ENCODE measurements at regions not wholly inside any gene's neighbourhood (a gene's known extent, or its start where the extent isn't known, plus 50 kb on each side); places are given as distances from the start of the nearest gene placed in this dataset.

DNA sequence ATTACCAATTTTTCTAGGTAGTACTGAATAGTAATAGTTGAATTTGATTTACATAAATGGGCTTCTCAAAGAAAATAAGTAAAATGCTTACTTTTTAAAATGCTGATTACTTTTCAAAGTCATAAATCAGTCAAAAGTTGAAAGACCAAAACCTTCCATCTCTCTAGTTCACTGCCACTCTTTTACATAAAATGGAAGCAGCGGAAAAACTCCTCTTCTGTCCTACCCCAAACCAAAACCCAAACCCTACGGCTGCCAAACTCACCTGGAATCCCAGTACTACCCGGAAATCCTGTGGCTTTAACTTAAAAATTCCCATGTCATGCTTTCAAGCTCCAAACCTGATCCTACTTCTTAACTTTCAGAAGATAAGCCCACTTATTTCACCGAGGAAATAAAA, 81.2 kb upstream of the MAPRE2 start:
- Histone ChIP-seq H3K27me3 (ENCODE audit: insufficient read depth, poor library complexity, severe bottlenecking) (no peaks in the 10 kb centered on the region), H3K4me3 (replicated peaks; ENCODE audit: insufficient read depth, low read length) (no peak overlapping the region), H3K27ac (replicated peaks) (no peak overlapping the region)
- no peak for DNase-seq (ENCODE audit: low read depth in 1 of 2, low spot score in 1 of 2)
- no peak for TF ChIP-seq POLR2AphosphoS5 (IDR thresholded peaks at IDR 0.05; ENCODE audit: low read depth)
- no peak for TF ChIP-seq GABPA (IDR thresholded peaks at IDR 0.05; ENCODE audit: low read depth)
- no peak for TF ChIP-seq SPI1 (IDR thresholded peaks at IDR 0.05; ENCODE audit: borderline replicate concordance, low read depth)
- TF ChIP-seq, protein P1, sequence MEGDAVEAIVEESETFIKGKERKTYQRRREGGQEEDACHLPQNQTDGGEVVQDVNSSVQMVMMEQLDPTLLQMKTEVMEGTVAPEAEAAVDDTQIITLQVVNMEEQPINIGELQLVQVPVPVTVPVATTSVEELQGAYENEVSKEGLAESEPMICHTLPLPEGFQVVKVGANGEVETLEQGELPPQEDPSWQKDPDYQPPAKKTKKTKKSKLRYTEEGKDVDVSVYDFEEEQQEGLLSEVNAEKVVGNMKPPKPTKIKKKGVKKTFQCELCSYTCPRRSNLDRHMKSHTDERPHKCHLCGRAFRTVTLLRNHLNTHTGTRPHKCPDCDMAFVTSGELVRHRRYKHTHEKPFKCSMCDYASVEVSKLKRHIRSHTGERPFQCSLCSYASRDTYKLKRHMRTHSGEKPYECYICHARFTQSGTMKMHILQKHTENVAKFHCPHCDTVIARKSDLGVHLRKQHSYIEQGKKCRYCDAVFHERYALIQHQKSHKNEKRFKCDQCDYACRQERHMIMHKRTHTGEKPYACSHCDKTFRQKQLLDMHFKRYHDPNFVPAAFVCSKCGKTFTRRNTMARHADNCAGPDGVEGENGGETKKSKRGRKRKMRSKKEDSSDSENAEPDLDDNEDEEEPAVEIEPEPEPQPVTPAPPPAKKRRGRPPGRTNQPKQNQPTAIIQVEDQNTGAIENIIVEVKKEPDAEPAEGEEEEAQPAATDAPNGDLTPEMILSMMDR (IDR thresholded peaks at IDR 0.05; ENCODE audit: insufficient read depth, low read length), result no peak
- TF ChIP-seq, protein P2, sequence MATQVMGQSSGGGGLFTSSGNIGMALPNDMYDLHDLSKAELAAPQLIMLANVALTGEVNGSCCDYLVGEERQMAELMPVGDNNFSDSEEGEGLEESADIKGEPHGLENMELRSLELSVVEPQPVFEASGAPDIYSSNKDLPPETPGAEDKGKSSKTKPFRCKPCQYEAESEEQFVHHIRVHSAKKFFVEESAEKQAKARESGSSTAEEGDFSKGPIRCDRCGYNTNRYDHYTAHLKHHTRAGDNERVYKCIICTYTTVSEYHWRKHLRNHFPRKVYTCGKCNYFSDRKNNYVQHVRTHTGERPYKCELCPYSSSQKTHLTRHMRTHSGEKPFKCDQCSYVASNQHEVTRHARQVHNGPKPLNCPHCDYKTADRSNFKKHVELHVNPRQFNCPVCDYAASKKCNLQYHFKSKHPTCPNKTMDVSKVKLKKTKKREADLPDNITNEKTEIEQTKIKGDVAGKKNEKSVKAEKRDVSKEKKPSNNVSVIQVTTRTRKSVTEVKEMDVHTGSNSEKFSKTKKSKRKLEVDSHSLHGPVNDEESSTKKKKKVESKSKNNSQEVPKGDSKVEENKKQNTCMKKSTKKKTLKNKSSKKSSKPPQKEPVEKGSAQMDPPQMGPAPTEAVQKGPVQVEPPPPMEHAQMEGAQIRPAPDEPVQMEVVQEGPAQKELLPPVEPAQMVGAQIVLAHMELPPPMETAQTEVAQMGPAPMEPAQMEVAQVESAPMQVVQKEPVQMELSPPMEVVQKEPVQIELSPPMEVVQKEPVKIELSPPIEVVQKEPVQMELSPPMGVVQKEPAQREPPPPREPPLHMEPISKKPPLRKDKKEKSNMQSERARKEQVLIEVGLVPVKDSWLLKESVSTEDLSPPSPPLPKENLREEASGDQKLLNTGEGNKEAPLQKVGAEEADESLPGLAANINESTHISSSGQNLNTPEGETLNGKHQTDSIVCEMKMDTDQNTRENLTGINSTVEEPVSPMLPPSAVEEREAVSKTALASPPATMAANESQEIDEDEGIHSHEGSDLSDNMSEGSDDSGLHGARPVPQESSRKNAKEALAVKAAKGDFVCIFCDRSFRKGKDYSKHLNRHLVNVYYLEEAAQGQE (IDR thresholded peaks at IDR 0.05; ENCODE audit: insufficient replicate concordance, low read depth), result no peak

DNA sequence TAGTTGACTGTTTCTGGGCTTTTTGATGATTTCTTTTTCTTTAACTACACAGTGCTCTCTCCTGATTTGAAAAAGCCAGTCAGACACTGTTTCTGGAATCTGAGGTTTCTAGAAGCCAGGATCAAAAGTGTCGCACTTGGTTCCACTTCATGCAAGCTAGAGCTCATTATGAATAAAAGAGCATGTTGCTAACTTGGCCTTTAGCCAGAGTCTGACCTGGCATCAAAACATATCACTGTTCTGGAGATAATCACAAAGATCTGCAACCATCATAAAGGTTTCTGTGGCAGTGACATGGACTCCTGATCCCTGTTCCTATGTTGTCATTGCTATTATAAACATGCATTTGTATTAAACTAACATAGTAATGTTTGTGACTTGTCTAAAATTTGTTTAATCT, 76.1 kb upstream of the MAPRE2 start:
- Histone ChIP-seq H3K27ac (replicated peaks) (no peak overlapping the region), H3K27me3 (ENCODE audit: insufficient read depth, poor library complexity, severe bottlenecking) (no peaks in the 10 kb centered on the region), H3K4me3 (replicated peaks; ENCODE audit: insufficient read depth, low read length) (no peak overlapping the region)
- no peak for TF ChIP-seq SPI1 (IDR thresholded peaks at IDR 0.05; ENCODE audit: borderline replicate concordance, low read depth)
- TF ChIP-seq GABPA (IDR thresholded peaks at IDR 0.05; ENCODE audit: low read depth), result no peak
- no peak for TF ChIP-seq POLR2AphosphoS5 (IDR thresholded peaks at IDR 0.05; ENCODE audit: low read depth)
- TF ChIP-seq, protein P2 (IDR thresholded peaks at IDR 0.05; ENCODE audit: insufficient replicate concordance, low read depth), result no peak
- TF ChIP-seq, protein P1 (IDR thresholded peaks at IDR 0.05; ENCODE audit: insufficient read depth, low read length), result no peak
- DNase-seq (ENCODE audit: low read depth in 1 of 2, low spot score in 1 of 2), result no peak

DNA sequence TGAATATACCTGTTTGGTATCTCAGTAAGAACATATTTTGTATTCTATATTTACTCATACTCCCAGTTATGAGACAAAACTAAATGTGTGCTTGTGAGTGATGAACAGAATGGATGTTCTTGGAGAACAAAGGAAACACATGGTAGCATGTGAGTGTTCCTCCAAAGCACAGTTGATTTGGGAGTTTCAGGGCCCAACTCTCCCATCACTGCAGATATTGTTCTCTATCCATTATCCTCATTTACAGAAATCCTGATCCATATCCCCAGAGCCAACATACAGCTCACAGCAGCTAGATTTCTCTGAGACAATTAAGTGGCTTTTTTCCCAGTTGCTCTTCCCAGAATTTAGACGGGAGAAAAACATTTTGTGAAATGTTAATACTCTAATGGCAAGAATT, 75.6 kb upstream of the MAPRE2 start:
- no peak overlapping the region for H3K4me3 ChIP-seq (replicated peaks; ENCODE audit: insufficient read depth, low read length)
- peaks cover 2% of the 10 kb centered on the region for H3K27me3 ChIP-seq (ENCODE audit: insufficient read depth, poor library complexity, severe bottlenecking)
- H3K27ac ChIP-seq (replicated peaks), result no peak overlapping the region
- DNase-seq (ENCODE audit: low read depth in 1 of 2, low spot score in 1 of 2), result no peak
- TF ChIP-seq, protein P1 (IDR thresholded peaks at IDR 0.05; ENCODE audit: insufficient read depth, low read length), result no peak
- TF ChIP-seq SPI1 (IDR thresholded peaks at IDR 0.05; ENCODE audit: borderline replicate concordance, low read depth), result no peak
- no peak for TF ChIP-seq POLR2AphosphoS5 (IDR thresholded peaks at IDR 0.05; ENCODE audit: low read depth)
- TF ChIP-seq GABPA (IDR thresholded peaks at IDR 0.05; ENCODE audit: low read depth), result no peak

DNA sequence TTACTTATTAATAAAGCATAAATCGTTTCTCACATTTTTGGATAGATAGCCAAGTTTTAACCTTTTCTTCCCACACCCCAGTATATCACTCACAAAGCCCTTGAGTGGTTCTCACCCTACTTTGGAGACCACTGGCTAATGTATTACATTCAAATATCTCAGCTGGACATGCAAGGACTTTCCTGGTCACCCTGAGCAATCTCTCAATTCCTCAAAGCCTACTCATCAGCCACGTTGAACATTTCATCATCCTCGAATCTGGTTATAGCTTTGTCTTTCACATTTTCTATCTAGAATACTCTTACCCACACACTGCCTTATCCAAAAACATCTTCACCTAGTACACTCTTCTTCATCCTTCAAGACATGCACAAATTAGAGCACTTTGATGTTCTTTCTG, 71.1 kb upstream of the MAPRE2 start:
- TF ChIP-seq, protein P2 (IDR thresholded peaks at IDR 0.05; ENCODE audit: insufficient replicate concordance, low read depth), result no peak
- TF ChIP-seq SPI1 (IDR thresholded peaks at IDR 0.05; ENCODE audit: borderline replicate concordance, low read depth), result no peak
- TF ChIP-seq, protein P1 (IDR thresholded peaks at IDR 0.05; ENCODE audit: insufficient read depth, low read length), result no peak
- no peak for DNase-seq (ENCODE audit: low read depth in 1 of 2, low spot score in 1 of 2)
- H3K27ac ChIP-seq (replicated peaks), result no peak overlapping the region
- peaks cover 6% of the 10 kb centered on the region for H3K27me3 ChIP-seq (ENCODE audit: insufficient read depth, poor library complexity, severe bottlenecking)
- no peak overlapping the region for H3K4me3 ChIP-seq (replicated peaks; ENCODE audit: insufficient read depth, low read length)

All from HL-60 (cell line).